ENCODE measurements at regions not wholly inside any gene's neighbourhood (a gene's known extent, or its start where the extent isn't known, plus 50 kb on each side); places are given as distances from the start of the nearest gene placed in this dataset.
A peak's percentile ranks its signal among the peaks of the same experiment; 100 is the strongest.
"Not testable (repeated sequence)": the region's sequence is repeated elsewhere in the genome, so short reads cannot be mapped to it uniquely, and the experiment has no call there.

GRCh38 chr2:132068407-132068806, 93.3 kb downstream of the ANKRD30BL start:
- not testable (repeated sequence) for DNase-seq

- not testable (repeated sequence) for DNase-seq
Measured at GRCh38 chr2:132065391-132065790, 96.4 kb downstream of the ANKRD30BL start.

- DNase-seq: not testable (repeated sequence)
Measured at GRCh38 chr2:132039609-132040236, 122.0 kb downstream of the ANKRD30BL start.

GRCh38 chr2:132038883-132039235, 122.9 kb downstream of the ANKRD30BL start:
- DNase-seq: not testable (repeated sequence)

DNA sequence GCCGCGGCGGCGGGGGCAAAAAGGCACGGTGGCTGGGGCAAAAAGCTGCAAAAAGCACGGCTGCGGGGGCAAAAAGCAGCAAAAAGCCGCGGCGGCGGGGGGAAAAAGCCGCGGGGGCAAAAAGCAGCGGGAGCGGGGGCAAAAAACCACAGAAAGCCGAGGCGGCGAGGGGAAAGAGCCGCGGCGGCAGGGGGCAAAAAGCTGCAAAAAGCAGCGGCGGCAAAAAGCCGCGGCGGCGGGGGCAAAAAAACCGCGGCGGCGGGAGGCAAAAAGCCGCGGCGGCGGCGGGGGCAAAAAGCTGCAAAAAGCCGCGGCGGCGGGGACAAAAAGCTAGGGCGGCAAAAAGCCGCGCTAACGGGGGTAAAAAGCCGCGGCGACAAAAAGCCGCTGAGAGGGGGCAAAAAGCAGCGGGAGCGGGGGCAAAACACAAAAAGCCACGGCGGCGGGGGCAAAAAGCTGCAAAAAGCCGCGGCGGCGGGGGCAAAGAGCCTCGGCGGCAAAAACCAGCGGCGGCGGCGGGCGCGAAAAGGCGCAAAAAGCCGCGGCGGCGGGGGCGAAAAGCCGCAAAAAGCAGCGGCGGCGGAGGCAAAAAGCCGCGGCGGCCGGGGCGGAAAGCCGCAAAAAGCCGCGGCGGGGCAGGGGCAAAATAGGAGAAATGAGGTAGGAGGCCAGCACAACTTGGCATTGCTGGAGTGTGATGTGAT, 123.4 kb downstream of the ANKRD30BL start:
- no peak for DNase-seq

GRCh38 chr2:132037527-132038178, 124.1 kb downstream of the ANKRD30BL start:
- no peak for DNase-seq

GRCh38 chr2:132034646-132035045, 127.1 kb downstream of the ANKRD30BL start:
- no peak for DNase-seq

- DNase-seq: no peak
Measured at GRCh38 chr2:132033949-132034348, 127.8 kb downstream of the ANKRD30BL start.

- DNase-seq: no peak
Measured at GRCh38 chr2:132033365-132033764, 128.4 kb downstream of the ANKRD30BL start.

GRCh38 chr2:132012046-132012445, 149.7 kb downstream of the ANKRD30BL start:
- DNase-seq: not testable (repeated sequence)

GRCh38 chr2:132009874-132010521, 151.8 kb downstream of the ANKRD30BL start:
- DNase-seq: no peak

- no peak for DNase-seq
Measured at GRCh38 chr2:132009177-132009873, 152.4 kb downstream of the ANKRD30BL start.

DNA sequence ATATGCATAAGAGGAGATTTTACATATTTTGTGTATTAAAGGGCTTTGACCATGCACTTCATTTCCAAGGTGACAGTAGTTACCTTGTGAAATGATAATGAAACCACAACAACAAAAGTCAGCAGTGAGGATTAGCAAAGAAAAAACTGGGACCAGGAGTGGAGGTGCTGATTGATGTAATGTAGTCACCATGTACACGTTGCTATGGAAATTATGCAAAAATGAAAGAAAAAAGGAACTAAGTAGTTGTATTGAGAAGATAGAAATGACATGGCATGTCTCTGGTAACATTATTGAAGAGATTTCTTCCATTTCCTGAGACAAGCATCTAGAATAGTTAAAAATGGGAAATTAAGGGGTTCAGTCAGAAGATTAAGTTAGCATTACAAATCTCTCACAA, 171.0 kb downstream of the ANKRD30BL start:
- not testable (repeated sequence) for DNase-seq

- not testable (repeated sequence) for DNase-seq
Measured at GRCh38 chr2:131966671-131967070, 195.1 kb downstream of the ANKRD30BL start.

DNA sequence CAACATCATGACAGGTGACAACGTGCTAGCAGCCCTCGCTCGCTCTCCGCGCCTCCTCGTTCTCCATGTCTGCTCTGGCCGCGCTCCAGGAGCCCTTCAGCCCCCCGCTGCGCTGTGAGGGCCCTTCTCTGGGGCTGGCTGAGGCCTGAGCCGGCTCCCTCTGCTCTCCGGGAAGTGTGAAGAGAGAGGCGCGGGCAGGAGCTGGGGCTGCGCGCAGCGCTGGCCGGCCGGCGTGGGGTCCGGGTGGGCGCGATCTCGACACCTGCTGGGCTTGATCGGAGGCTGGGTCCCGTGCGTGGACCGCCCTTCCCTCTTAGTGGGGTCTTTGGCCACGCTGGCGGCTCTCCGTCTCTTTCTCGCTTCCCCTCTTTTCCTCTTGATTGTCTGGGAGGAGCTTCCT, 195.5 kb downstream of the ANKRD30BL start:
- no peak for DNase-seq

DNA sequence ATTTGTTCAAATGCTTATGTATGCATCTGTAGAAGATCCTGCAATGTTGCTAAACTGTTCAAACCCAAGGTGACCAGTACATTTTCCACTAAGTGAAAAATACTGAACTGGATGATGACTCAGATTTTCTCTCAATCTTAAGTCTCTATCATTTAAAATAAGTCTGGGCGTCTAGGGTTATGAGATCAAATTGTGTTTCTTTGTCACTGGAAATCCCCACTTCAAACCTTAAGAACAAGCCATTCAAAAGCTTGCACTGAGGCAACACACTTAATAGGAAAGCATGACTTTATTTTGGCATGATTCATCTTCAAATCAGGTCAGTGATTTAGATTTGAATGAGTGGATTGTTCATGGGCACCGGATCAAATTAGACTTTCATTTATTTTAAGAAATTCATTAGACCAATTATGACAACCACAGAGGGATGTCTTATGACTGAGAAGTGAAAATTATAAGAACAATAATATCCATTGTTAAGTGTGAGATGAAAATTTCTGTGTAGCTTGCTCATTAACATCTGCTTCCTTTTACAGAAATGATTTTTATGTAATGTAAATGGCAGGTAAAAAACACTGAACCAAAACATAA, 203.6 kb downstream of the ANKRD30BL start:
- DNase-seq: not testable (repeated sequence)

DNA sequence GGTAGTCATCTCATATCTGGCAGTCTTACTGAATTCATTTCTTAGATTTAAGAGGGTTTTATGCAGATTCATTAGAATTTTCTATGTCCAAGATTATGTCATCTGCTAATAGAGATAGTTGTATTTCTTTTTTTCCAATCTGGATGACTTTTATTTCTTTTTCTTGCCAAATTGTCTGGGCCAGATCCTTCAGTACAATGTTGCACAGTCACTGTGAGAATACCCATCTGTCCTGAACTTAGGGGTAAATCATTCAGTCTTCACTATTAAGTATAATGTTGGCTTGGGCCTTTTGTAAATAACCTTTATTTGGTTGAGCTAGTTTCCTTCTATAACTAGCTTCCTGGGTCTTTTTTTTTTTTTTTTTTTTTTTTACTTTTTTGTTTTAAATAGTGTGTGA, 213.1 kb downstream of the ANKRD30BL start:
- not testable (repeated sequence) for DNase-seq

- DNase-seq: not testable (repeated sequence)
Measured at GRCh38 chr2:131923287-131923686, 238.5 kb downstream of the ANKRD30BL start.

DNA sequence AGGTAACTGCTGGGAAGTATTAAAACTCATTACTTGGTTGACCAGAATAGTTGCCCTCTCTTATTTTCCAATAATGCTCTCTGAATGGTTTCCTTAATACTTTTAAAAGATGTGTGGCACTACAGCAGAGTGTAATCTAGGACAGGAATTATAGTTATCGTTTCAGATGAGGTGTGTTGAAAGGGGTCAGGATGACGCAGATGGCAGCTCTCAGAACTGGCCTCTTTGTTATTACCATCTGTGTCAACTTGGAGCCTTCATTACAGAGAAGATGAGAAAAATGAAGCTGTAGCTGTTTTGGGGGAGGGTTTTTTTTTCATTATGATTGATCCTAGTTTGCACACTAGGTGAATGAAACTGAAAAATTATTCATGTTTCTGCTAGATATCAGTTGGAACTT, 238.9 kb downstream of the ANKRD30BL start:
- DNase-seq: peak; percentile 11 to 17

Measured in SHP77 (cell line).